Activated CD8-positive, alpha-beta memory T cell treated with anti-CD3 and anti-CD28 coated beads for 4 hours (primary cell): ENCODE measurements at regions not wholly inside any gene's neighbourhood (a gene's known extent, or its start where the extent isn't known, plus 50 kb on each side); places are given as distances from the start of the nearest gene placed in this dataset.

ENCODE experiments used
- DNase-seq, 2 donors: peaks; one replicate each; pipeline ENCODE4 v3.0.0-alpha.2; 2020; ENCODE audit warnings: low read depth in 2 of 2

GRCh38 chr13:110826861-110827672, 87.8 kb downstream of the ANKRD10 start:
- DNase-seq, result no peak
